A673 (cell line): ENCODE measurements at regions not wholly inside any gene's neighbourhood (a gene's known extent, or its start where the extent isn't known, plus 50 kb on each side); places are given as distances from the start of the nearest gene placed in this dataset.

Experiments used
- CTCF ChIP-seq: fragments of 300-800, 200-600 bp; sonication (generic); conservative IDR thresholded peaks from 2 replicates; pipeline ENCODE4 v1.5.1; 2017; ENCODE audit warnings: low read depth, mild to moderate bottlenecking, antibody characterized with exemption, low read length, moderate library complexity, mixed read lengths
- EZH2 ChIP-seq: fragments of 200-600 bp; sonication (generic); IDR thresholded peaks from 2 replicates; pipeline ENCODE4 v1.6.1; 2017; ENCODE audit warnings: borderline replicate concordance, low read depth, mild to moderate bottlenecking, mixed read lengths, antibody characterized with exemption, low read length; ENCODE audit not compliant: poor library complexity, severe bottlenecking

- TF ChIP-seq CTCF (no peak), EZH2 (no peak)
Observed at GRCh38 chr6:168915242-168915641, 338.4 kb downstream of the THBS2 start.
